Neural cell (in vitro differentiated cells): ENCODE measurements at regions not wholly inside any gene's neighbourhood (a gene's known extent, or its start where the extent isn't known, plus 50 kb on each side); places are given as distances from the start of the nearest gene placed in this dataset.
"Not testable (repeated sequence)": the region's sequence is repeated elsewhere in the genome, so short reads cannot be mapped to it uniquely, and the experiment has no call there.

Source experiments
- CTCF ChIP-seq: fragments of 450-650 bp; IDR thresholded peaks from 2 replicates; pipeline ENCODE4 v1.5.1; 2014; ENCODE audit warnings: antibody characterized with exemption, mild to moderate bottlenecking, moderate library complexity; ENCODE audit not compliant: poor library complexity, severe bottlenecking
- EP300 ChIP-seq: fragments of 450-650 bp; conservative IDR thresholded peaks from 2 replicates; pipeline ENCODE4 v1.6.1; 2014; ENCODE audit warnings: antibody characterized with exemption, mild to moderate bottlenecking, moderate library complexity; ENCODE audit not compliant: poor library complexity, severe bottlenecking
- EZH2 ChIP-seq: fragments of 200-600, 300-800 bp; shearing (Covaris generic), sonication (generic); IDR thresholded peaks from 2 replicates; pipeline ENCODE4 v1.6.1; 2014; ENCODE audit warnings: antibody characterized with exemption, low read length, borderline replicate concordance, mild to moderate bottlenecking; ENCODE audit not compliant: insufficient read depth, poor library complexity, severe bottlenecking
- POLR2AphosphoS5 ChIP-seq: IDR thresholded peaks from 2 replicates; pipeline ENCODE4 v1.6.1; 2012
- RAD21 ChIP-seq: fragments of 450-650 bp; conservative IDR thresholded peaks from 2 replicates; pipeline ENCODE4 v1.6.1; 2014; ENCODE audit warnings: antibody characterized with exemption, mild to moderate bottlenecking, moderate library complexity
- REST ChIP-seq: IDR thresholded peaks from 2 replicates; pipeline ENCODE4 v1.6.1; 2012; ENCODE audit warnings: borderline replicate concordance
- TAF1 ChIP-seq: IDR thresholded peaks from 2 replicates; pipeline ENCODE4 v1.6.1; 2012; ENCODE audit warnings: low read depth

GRCh38 chr13:86926916-86927315, 744.3 kb upstream of the SLITRK5 start:
- not testable (repeated sequence) for TF ChIP-seq REST, POLR2AphosphoS5, CTCF, EP300, RAD21, EZH2, TAF1
